ENCODE measurements at regions not wholly inside any gene's neighbourhood (a gene's known extent, or its start where the extent isn't known, plus 50 kb on each side); places are given as distances from the start of the nearest gene placed in this dataset.

DNA sequence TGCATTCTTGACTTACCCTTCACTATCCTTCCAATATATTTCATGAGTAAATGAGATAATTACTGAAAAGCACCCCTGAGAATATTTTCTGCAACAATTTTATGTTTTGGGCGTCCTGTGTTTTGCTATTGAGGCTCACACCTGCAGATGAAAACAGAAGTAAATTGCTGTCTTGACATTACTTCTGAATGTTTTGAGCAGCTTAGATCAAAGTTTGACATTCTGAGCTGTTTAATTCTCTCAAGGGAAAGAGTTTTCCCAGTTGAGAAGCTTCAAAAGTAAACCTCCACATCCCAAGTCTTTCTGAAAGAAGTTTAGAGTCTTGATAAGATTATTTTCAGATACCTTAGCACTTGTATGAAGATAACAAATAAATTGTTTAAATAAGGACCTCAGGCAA is 1667.2 kb upstream of the SLC10A2 start:
- no peaks in the 10 kb centered on the region for H3K27me3 ChIP-seq (replicated peaks; ENCODE audit: control insufficient read depth, insufficient read depth, low read length)
- TF ChIP-seq, protein P1, sequence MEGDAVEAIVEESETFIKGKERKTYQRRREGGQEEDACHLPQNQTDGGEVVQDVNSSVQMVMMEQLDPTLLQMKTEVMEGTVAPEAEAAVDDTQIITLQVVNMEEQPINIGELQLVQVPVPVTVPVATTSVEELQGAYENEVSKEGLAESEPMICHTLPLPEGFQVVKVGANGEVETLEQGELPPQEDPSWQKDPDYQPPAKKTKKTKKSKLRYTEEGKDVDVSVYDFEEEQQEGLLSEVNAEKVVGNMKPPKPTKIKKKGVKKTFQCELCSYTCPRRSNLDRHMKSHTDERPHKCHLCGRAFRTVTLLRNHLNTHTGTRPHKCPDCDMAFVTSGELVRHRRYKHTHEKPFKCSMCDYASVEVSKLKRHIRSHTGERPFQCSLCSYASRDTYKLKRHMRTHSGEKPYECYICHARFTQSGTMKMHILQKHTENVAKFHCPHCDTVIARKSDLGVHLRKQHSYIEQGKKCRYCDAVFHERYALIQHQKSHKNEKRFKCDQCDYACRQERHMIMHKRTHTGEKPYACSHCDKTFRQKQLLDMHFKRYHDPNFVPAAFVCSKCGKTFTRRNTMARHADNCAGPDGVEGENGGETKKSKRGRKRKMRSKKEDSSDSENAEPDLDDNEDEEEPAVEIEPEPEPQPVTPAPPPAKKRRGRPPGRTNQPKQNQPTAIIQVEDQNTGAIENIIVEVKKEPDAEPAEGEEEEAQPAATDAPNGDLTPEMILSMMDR (IDR thresholded peaks at IDR 0.05; ENCODE audit: insufficient read depth, low read length, poor library complexity, severe bottlenecking) = no peak
- no peaks in the 10 kb centered on the region for H3K36me3 ChIP-seq (ENCODE audit: control insufficient read depth, insufficient read depth, low read length)
- DNase-seq (ENCODE audit: extremely low read depth, insufficient read length) = no peak
- no peak overlapping the region for H3K4me3 ChIP-seq (replicated peaks; ENCODE audit: low read depth, low read length)

DNA sequence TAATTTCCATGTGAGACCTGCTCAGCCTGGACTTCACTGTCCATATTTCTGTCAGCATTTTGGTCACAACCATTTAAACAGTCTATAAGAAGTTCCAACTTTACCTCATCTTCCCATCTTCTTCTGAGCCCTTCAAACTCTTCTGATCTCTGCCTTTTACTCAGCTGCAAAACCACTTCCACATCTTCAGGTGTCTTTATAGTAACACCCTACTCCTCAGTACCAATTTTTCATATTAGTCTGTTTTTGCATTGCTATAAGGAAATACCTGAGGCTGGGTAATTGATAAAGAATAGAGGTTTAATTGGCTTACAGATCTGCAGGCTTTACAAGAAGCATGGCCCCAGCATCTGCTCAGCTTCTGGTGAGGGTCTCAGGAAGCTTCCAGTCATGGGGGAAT is 1648.9 kb upstream of the SLC10A2 start:
- Histone ChIP-seq H3K27me3 (replicated peaks; ENCODE audit: control insufficient read depth, insufficient read depth, low read length) (no peaks in the 10 kb centered on the region), H3K36me3 (ENCODE audit: control insufficient read depth, insufficient read depth, low read length) (no peaks in the 10 kb centered on the region), H3K4me3 (replicated peaks; ENCODE audit: low read depth, low read length) (no peak overlapping the region)
- no peak for DNase-seq (ENCODE audit: extremely low read depth, insufficient read length)
- TF ChIP-seq, protein P1 (IDR thresholded peaks at IDR 0.05; ENCODE audit: insufficient read depth, low read length, poor library complexity, severe bottlenecking) = no peak

GRCh38 chr13:104705031-104705750 is 1639.0 kb upstream of the SLC10A2 start:
- DNase-seq (ENCODE audit: extremely low read depth, insufficient read length) = no peak
- H3K27me3 ChIP-seq (replicated peaks; ENCODE audit: control insufficient read depth, insufficient read depth, low read length) = no peaks in the 10 kb centered on the region
- no peak overlapping the region for H3K4me3 ChIP-seq (replicated peaks; ENCODE audit: low read depth, low read length)
- H3K36me3 ChIP-seq (ENCODE audit: control insufficient read depth, insufficient read depth, low read length) = no peaks in the 10 kb centered on the region
- TF ChIP-seq, protein P1 (IDR thresholded peaks at IDR 0.05; ENCODE audit: insufficient read depth, low read length, poor library complexity, severe bottlenecking) = no peak

GRCh38 chr13:104701591-104701990 is 1635.4 kb upstream of the SLC10A2 start:
- TF ChIP-seq, protein P1 (IDR thresholded peaks at IDR 0.05; ENCODE audit: insufficient read depth, low read length, poor library complexity, severe bottlenecking) = no peak
- DNase-seq (ENCODE audit: extremely low read depth, insufficient read length) = no peak
- no peaks in the 10 kb centered on the region for H3K36me3 ChIP-seq (ENCODE audit: control insufficient read depth, insufficient read depth, low read length)
- H3K4me3 ChIP-seq (replicated peaks; ENCODE audit: low read depth, low read length) = no peak overlapping the region
- H3K27me3 ChIP-seq (replicated peaks; ENCODE audit: control insufficient read depth, insufficient read depth, low read length) = no peaks in the 10 kb centered on the region

DNA sequence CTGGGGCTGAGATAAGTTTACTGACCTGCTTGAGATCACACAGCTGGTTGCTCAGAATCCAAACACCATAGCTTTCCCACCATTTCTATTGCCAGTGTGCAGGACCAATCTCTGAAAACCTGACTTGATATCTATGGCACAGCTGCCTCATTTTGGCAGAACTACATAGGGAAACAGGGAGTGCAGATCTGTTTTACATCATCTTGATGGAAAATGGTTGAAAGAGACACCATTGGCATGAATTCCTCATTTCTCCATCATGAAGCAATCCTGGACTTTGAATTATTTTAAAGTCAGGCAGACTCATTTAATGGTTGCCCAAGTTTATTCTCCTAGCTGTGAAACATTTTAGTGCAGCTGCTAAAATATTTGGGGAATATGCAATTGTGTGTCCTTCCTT is 1628.2 kb upstream of the SLC10A2 start:
- H3K36me3 ChIP-seq (ENCODE audit: control insufficient read depth, insufficient read depth, low read length) = no peaks in the 10 kb centered on the region
- TF ChIP-seq, protein P1 (IDR thresholded peaks at IDR 0.05; ENCODE audit: insufficient read depth, low read length, poor library complexity, severe bottlenecking) = no peak
- no peaks in the 10 kb centered on the region for H3K27me3 ChIP-seq (replicated peaks; ENCODE audit: control insufficient read depth, insufficient read depth, low read length)
- no peak for DNase-seq (ENCODE audit: extremely low read depth, insufficient read length)
- no peak overlapping the region for H3K4me3 ChIP-seq (replicated peaks; ENCODE audit: low read depth, low read length)

GRCh38 chr13:104693126-104693525 is 1626.9 kb upstream of the SLC10A2 start:
- Histone ChIP-seq H3K36me3 (ENCODE audit: control insufficient read depth, insufficient read depth, low read length) (no peaks in the 10 kb centered on the region), H3K27me3 (replicated peaks; ENCODE audit: control insufficient read depth, insufficient read depth, low read length) (no peaks in the 10 kb centered on the region), H3K4me3 (replicated peaks; ENCODE audit: low read depth, low read length) (no peak overlapping the region)
- no peak for DNase-seq (ENCODE audit: extremely low read depth, insufficient read length)
- TF ChIP-seq, protein P1 (IDR thresholded peaks at IDR 0.05; ENCODE audit: insufficient read depth, low read length, poor library complexity, severe bottlenecking) = no peak
